PC-3 (cell line): ENCODE measurements at regions not wholly inside any gene's neighbourhood (a gene's known extent, or its start where the extent isn't known, plus 50 kb on each side); places are given as distances from the start of the nearest gene placed in this dataset.
"Not testable (repeated sequence)": the region's sequence is repeated elsewhere in the genome, so short reads cannot be mapped to it uniquely, and the experiment has no call there.

Experiments used
- ATAC-seq: fragments of 200-7000 bp; cut with Tn5 transposase; 2 replicates; pipeline ENCODE4 v1.9.1; 2020; ENCODE audit warnings: mild to moderate bottlenecking, moderate library complexity
- BruUV-seq: library from RNA; stranded (reverse); fragments of 400-500 nt; replicated peaks from 2 replicates; lab custom pipeline; 2021; lab: Mats Ljungman, UMichigan
- CTCF ChIA-PET: fragments of 300-600 bp; sonication (Branson Sonifier 250); formaldehyde crosslinking; loops from one replicate; lab custom pipeline; 2022; ENCODE audit warnings: antibody characterized with exemption; lab: Charles Lee
- POLR2A ChIA-PET: fragments of 300-600 bp; sonication (Branson Sonifier 250); formaldehyde crosslinking; loops from one replicate; lab custom pipeline; 2022; ENCODE audit warnings: antibody characterized with exemption; ENCODE audit not compliant: unreplicated experiment; lab: Charles Lee
- DNase-seq: peaks from one replicate; pipeline ENCODE4 v3.0.0-alpha.2; 2015
- H2AFZ ChIP-seq: fragments of 300-600 bp; sonication (generic); 2 replicates; pipeline ENCODE4 v1.6.0; 2016; ENCODE audit warnings: antibody characterized with exemption, low read length
- H3F3A ChIP-seq: fragments of 300-600 bp; sonication (generic); one replicate; pipeline ENCODE4 v1.6.0; 2017; ENCODE audit warnings: antibody characterized with exemption, low read length, control low read depth, mild to moderate bottlenecking; ENCODE audit not compliant: unreplicated experiment
- H3K27ac ChIP-seq: fragments of 300-600 bp; sonication (generic); 2 replicates; pipeline ENCODE4 v1.5.1; 2016; ENCODE audit warnings: mild to moderate bottlenecking, low read length
- H3K27me3 ChIP-seq: fragments of 300-600 bp; sonication (generic); 2 replicates; pipeline ENCODE4 v1.6.1; 2016; ENCODE audit warnings: low read length, mixed read lengths
- H3K36me3 ChIP-seq: fragments of 300-600 bp; sonication (generic); 2 replicates; pipeline ENCODE4 v1.6.1; 2016; ENCODE audit warnings: low read depth, mixed run types, low read length, mixed read lengths
- H3K4me1 ChIP-seq: fragments of 300-600 bp; sonication (generic); 2 replicates; pipeline ENCODE4 v1.5.1; 2016; ENCODE audit warnings: low read length; ENCODE audit not compliant: insufficient read depth
- H3K4me2 ChIP-seq: fragments of 300-600 bp; sonication (generic); 2 replicates; pipeline ENCODE4 v1.6.0; 2016; ENCODE audit warnings: low read length
- H3K4me3 ChIP-seq: fragments of 300-600 bp; sonication (generic); 2 replicates; pipeline ENCODE4 v1.5.1; 2016; ENCODE audit warnings: mild to moderate bottlenecking, low read length, mixed read lengths
- H3K79me2 ChIP-seq: fragments of 300-600 bp; sonication (generic); 2 replicates; pipeline ENCODE4 v1.6.1; 2017; ENCODE audit warnings: low read length, mixed read lengths
- H3K9ac ChIP-seq: fragments of 300-600 bp; sonication (generic); 2 replicates; pipeline ENCODE4 v1.6.0; 2016; ENCODE audit warnings: mild to moderate bottlenecking, low read length
- H3K9me2 ChIP-seq: fragments of 300-600 bp; sonication (generic); replicated peaks from 2 replicates; pipeline ENCODE4 v1.6.1; 2016; ENCODE audit warnings: mixed run types, low read length, mixed read lengths
- H3K9me3 ChIP-seq: fragments of 300-600 bp; sonication (generic); 2 replicates; pipeline ENCODE4 v1.6.1; 2016; ENCODE audit warnings: low read length, mixed read lengths
- H4K20me1 ChIP-seq: fragments of 300-600 bp; sonication (generic); 2 replicates; pipeline ENCODE4 v1.6.1; 2016; ENCODE audit warnings: low read length, mixed read lengths
- CTCF ChIP-seq: fragments of 300-600 bp; sonication (generic); conservative IDR thresholded peaks from 2 replicates; pipeline ENCODE4 v1.5.1; 2017; ENCODE audit warnings: antibody characterized with exemption, low read depth, mild to moderate bottlenecking, low read length
- EZH2 ChIP-seq: fragments of 300-600 bp; sonication (generic); IDR thresholded peaks from one replicate; pipeline ENCODE4 v1.6.1; 2017; ENCODE audit warnings: antibody characterized with exemption, mild to moderate bottlenecking, low read length; ENCODE audit not compliant: unreplicated experiment
- EZH2phosphoT487 ChIP-seq: fragments of 300-600 bp; sonication (generic); IDR thresholded peaks from 2 replicates; pipeline ENCODE4 v1.6.1; 2018; ENCODE audit warnings: mild to moderate bottlenecking, antibody characterized with exemption, low read length, borderline replicate concordance
- intact Hi-C: fragments of 100-400 bp; cut with micrococcal nuclease; formaldehyde crosslinking; loops from 2 replicates; pipeline ENCODE4 v1.9.0; 2023

- H3K4me2 ChIP-seq, result no peak overlapping the region
- H3F3A ChIP-seq, result no peaks in the 10 kb centered on the region
- TF ChIP-seq EZH2 (no peak), CTCF (no peak), EZH2phosphoT487 (no peak)
- ChIA-PET POLR2A (no interaction called here), CTCF (interaction anchor here (1.1 to 1.3 kb wide), 2 partner anchors 101 to 125 kb away, joined by 3 read pairs; no protein-coding TSS in a partner anchor)
- H3K27ac ChIP-seq, result no peak overlapping the region
- no peak overlapping the region for H3K9ac ChIP-seq
- no peaks in the 10 kb centered on the region for H4K20me1 ChIP-seq
- H3K79me2 ChIP-seq, result no peaks in the 10 kb centered on the region
- no peaks in the 10 kb centered on the region for H3K27me3 ChIP-seq
- ATAC-seq (no peak), DNase-seq (no peak)
- no peaks in the 10 kb centered on the region for H3K4me1 ChIP-seq
- intact Hi-C loops, result no loop called here
- no peaks in the 10 kb centered on the region for H3K9me3 ChIP-seq
- BruUV-seq, result no TSS peak
- no peak overlapping the region for H3K4me3 ChIP-seq
- no peak overlapping the region for H2AFZ ChIP-seq
- H3K9me2 ChIP-seq, result no peaks in the 10 kb centered on the region
- no peaks in the 10 kb centered on the region for H3K36me3 ChIP-seq
Observed at GRCh38 chr5:126677121-126677520, 76.4 kb downstream of the PHAX start.

DNA sequence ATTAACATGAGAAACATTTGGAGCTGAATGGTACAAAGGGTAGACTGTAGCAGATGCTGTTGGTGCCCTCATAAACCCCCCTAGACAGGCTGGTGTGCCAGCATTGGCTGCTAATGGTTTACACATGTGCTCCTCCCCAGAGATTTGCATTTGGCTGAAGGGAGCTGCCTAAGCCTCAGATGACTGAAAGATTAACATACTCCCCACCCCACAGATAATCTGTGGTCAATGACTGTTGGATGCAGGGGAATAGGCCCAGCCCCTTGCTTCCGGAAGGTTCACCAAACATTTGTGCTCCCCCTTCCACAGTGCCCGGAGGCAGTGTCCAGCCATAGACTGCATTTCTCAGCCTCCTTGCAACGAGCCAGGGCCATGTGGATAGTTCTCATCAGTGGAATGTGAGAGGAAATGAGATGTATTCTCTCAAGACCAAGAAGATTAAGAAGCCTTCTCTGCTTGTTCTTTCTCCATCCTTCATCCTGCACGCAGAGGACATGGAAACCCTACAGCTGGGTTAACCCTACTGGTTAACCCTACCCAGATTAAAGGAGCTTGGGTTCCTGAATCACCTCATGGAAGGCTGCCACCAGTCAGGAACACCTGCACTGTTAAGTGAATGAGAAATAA is 79.6 kb downstream of the PHAX start:
- no peak overlapping the region for H3K27ac ChIP-seq
- H3K9me2 ChIP-seq, result no peaks in the 10 kb centered on the region
- no peak overlapping the region for H3K4me2 ChIP-seq
- H3K36me3 ChIP-seq, result no peaks in the 10 kb centered on the region
- H3K9ac ChIP-seq, result no peak overlapping the region
- H3K4me1 ChIP-seq, result no peaks in the 10 kb centered on the region
- no peaks in the 10 kb centered on the region for H3K79me2 ChIP-seq
- DNase-seq, result peak; percentile 29
- ChIA-PET CTCF (interaction anchor here (0.9 to 2.8 kb wide), 5 partner anchors 98 to 121 kb away, joined by 4 to 18 read pairs (median 5); no protein-coding TSS in a partner anchor), POLR2A (no interaction called here)
- no peak for TF ChIP-seq CTCF
- no peak for TF ChIP-seq EZH2phosphoT487
- TF ChIP-seq EZH2, result no peak
- H3K4me3 ChIP-seq, result no peak overlapping the region
- intact Hi-C loops, result no loop called here
- no peaks in the 10 kb centered on the region for H3K27me3 ChIP-seq
- H4K20me1 ChIP-seq, result no peaks in the 10 kb centered on the region
- no peaks in the 10 kb centered on the region for H3F3A ChIP-seq
- H2AFZ ChIP-seq, result no peak overlapping the region
- H3K9me3 ChIP-seq, result no peaks in the 10 kb centered on the region
- no TSS peak for BruUV-seq
- peak; percentile 29 for ATAC-seq

DNA sequence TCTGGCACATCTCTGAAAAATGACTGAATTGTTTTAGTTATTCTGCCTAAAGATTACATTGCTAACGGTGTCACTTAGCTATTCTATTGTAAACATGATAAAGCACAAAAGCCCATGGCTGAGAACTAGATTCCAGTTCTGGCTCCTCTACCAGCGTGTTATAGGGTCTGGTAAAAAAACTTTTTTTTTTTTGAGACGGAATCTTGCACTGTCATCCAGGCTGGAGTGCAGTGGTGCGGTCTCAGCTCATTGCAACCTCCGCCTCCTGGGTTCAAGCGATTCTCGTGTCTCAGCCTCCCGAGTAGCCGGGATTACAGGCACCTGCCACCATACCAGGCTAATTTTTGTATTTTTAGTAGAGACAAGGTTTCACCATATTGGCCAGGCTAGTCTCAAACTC is 80.6 kb downstream of the PHAX start:
- H3K27ac ChIP-seq, intact Hi-C loops, H3K9ac ChIP-seq, H4K20me1 ChIP-seq, H3K9me2 ChIP-seq, H3K4me2 ChIP-seq, H3K27me3 ChIP-seq, H3K36me3 ChIP-seq, H3K9me3 ChIP-seq, H2AFZ ChIP-seq, H3K4me1 ChIP-seq, H3K79me2 ChIP-seq, ATAC-seq, BruUV-seq, H3F3A ChIP-seq, H3K4me3 ChIP-seq, POLR2A ChIA-PET, DNase-seq: not testable (repeated sequence)
- CTCF ChIA-PET, result interaction anchor here (0.7 to 2.8 kb wide), 3 partner anchors 31 to 98 kb away, joined by 4 to 18 read pairs (median 5); no protein-coding TSS in a partner anchor
